Neural cell (in vitro differentiated cells): ENCODE measurements at regions not wholly inside any gene's neighbourhood (a gene's known extent, or its start where the extent isn't known, plus 50 kb on each side); places are given as distances from the start of the nearest gene placed in this dataset.

Experiments used
- H2AFZ ChIP-seq: fragments of 200-600, 300-800 bp; sonication (generic), shearing (Covaris generic); 2 replicates; pipeline ENCODE4 v1.6.0; 2014; ENCODE audit warnings: low read depth, mild to moderate bottlenecking, antibody characterized with exemption, low read length, moderate library complexity
- H3F3A ChIP-seq: fragments of 200-600 bp; shearing (Covaris generic); 2 replicates; pipeline ENCODE4 v1.6.1; 2016; ENCODE audit warnings: mild to moderate bottlenecking, moderate library complexity, mixed read lengths, antibody characterized with exemption, low read length; ENCODE audit not compliant: insufficient read depth, poor library complexity, severe bottlenecking
- H3K27ac ChIP-seq: fragments of 200-600, 300-800 bp; sonication (generic), shearing (Covaris generic); 2 replicates; pipeline ENCODE4 v1.5.1; 2014; ENCODE audit warnings: mild to moderate bottlenecking, low read length, moderate library complexity
- H3K27me3 ChIP-seq: fragments of 300-800, 200-600 bp; sonication (generic), shearing (Covaris generic); 2 replicates; pipeline ENCODE4 v1.6.0; 2014; ENCODE audit warnings: mild to moderate bottlenecking, low read depth, low read length, moderate library complexity; ENCODE audit not compliant: insufficient read depth
- H3K36me3 ChIP-seq: fragments of 300-800, 200-600 bp; sonication (generic), shearing (Covaris generic); 2 replicates; pipeline ENCODE4 v1.5.1; 2014; ENCODE audit warnings: mild to moderate bottlenecking, antibody characterized with exemption, low read length, moderate library complexity; ENCODE audit not compliant: insufficient read depth
- H3K4me2 ChIP-seq: fragments of 300-800, 200-600 bp; sonication (generic), shearing (Covaris generic); 2 replicates; pipeline ENCODE4 v1.6.0; 2014; ENCODE audit warnings: mild to moderate bottlenecking, low read length
- H3K4me3 ChIP-seq: fragments of 300-800, 200-600 bp; sonication (generic), shearing (Covaris generic); 2 replicates; pipeline ENCODE4 v1.5.1; 2014; ENCODE audit warnings: mild to moderate bottlenecking, low read length, moderate library complexity
- H3K79me2 ChIP-seq: fragments of 200-600 bp; shearing (Covaris generic); replicated peaks from 2 replicates; pipeline ENCODE4 v1.6.0; 2014; ENCODE audit warnings: mild to moderate bottlenecking, low read length, moderate library complexity; ENCODE audit not compliant: insufficient read depth
- H3K9ac ChIP-seq: fragments of 300-800, 200-600 bp; sonication (generic), shearing (Covaris generic); 2 replicates; pipeline ENCODE4 v1.6.1; 2016; ENCODE audit warnings: mild to moderate bottlenecking, low read length, mixed read lengths
- H3K9me2 ChIP-seq: fragments of 200-600 bp; shearing (Covaris generic); 2 replicates; pipeline ENCODE4 v1.6.1; 2016; ENCODE audit warnings: mild to moderate bottlenecking, low read length, mixed read lengths; ENCODE audit not compliant: insufficient read depth
- H3K9me3 ChIP-seq: fragments of 200-600, 300-800 bp; sonication (generic), shearing (Covaris generic); 2 replicates; pipeline ENCODE4 v1.6.1; 2016; ENCODE audit warnings: mild to moderate bottlenecking, mixed run types, low read length, moderate library complexity, mixed read lengths
- H4K20me1 ChIP-seq: fragments of 200-600 bp; shearing (Covaris generic); 2 replicates; pipeline ENCODE4 v1.6.1; 2016; ENCODE audit warnings: mild to moderate bottlenecking, mixed run types; ENCODE audit not compliant: insufficient read depth
- CTCF ChIP-seq: fragments of 450-650 bp; IDR thresholded peaks from 2 replicates; pipeline ENCODE4 v1.5.1; 2014; ENCODE audit warnings: antibody characterized with exemption, mild to moderate bottlenecking, moderate library complexity; ENCODE audit not compliant: poor library complexity, severe bottlenecking
- EP300 ChIP-seq: fragments of 450-650 bp; conservative IDR thresholded peaks from 2 replicates; pipeline ENCODE4 v1.6.1; 2014; ENCODE audit warnings: antibody characterized with exemption, mild to moderate bottlenecking, moderate library complexity; ENCODE audit not compliant: poor library complexity, severe bottlenecking
- EZH2 ChIP-seq: fragments of 200-600, 300-800 bp; shearing (Covaris generic), sonication (generic); IDR thresholded peaks from 2 replicates; pipeline ENCODE4 v1.6.1; 2014; ENCODE audit warnings: antibody characterized with exemption, low read length, borderline replicate concordance, mild to moderate bottlenecking; ENCODE audit not compliant: insufficient read depth, poor library complexity, severe bottlenecking
- MXI1 ChIP-seq: fragments of 450-650 bp; conservative IDR thresholded peaks from 2 replicates; pipeline ENCODE4 v1.6.1; 2014; ENCODE audit warnings: antibody characterized with exemption, mild to moderate bottlenecking; ENCODE audit not compliant: poor library complexity, severe bottlenecking
- POLR2AphosphoS5 ChIP-seq: IDR thresholded peaks from 2 replicates; pipeline ENCODE4 v1.6.1; 2012
- RAD21 ChIP-seq: fragments of 450-650 bp; conservative IDR thresholded peaks from 2 replicates; pipeline ENCODE4 v1.6.1; 2014; ENCODE audit warnings: antibody characterized with exemption, mild to moderate bottlenecking, moderate library complexity
- REST ChIP-seq: IDR thresholded peaks from 2 replicates; pipeline ENCODE4 v1.6.1; 2012; ENCODE audit warnings: borderline replicate concordance
- SMC3 ChIP-seq: fragments of 450-650 bp; conservative IDR thresholded peaks from 2 replicates; pipeline ENCODE4 v1.6.1; 2014; ENCODE audit warnings: antibody characterized with exemption, mild to moderate bottlenecking, moderate library complexity; ENCODE audit not compliant: poor library complexity
- TAF1 ChIP-seq: IDR thresholded peaks from 2 replicates; pipeline ENCODE4 v1.6.1; 2012; ENCODE audit warnings: low read depth

GRCh38 chr5:15366676-15367391, 133.1 kb upstream of the FBXL7 start:
- no peaks in the 10 kb centered on the region for H3K79me2 ChIP-seq
- TF ChIP-seq EP300 (no peak), CTCF (no peak), POLR2AphosphoS5 (no peak), MXI1 (no peak), TAF1 (no peak), SMC3 (no peak), RAD21 (no peak), EZH2 (no peak), REST (no peak)
- no peak overlapping the region for H2AFZ ChIP-seq
- no peaks in the 10 kb centered on the region for H3K27me3 ChIP-seq
- no peaks in the 10 kb centered on the region for H3K9me2 ChIP-seq
- no peak overlapping the region for H3K4me2 ChIP-seq
- no peaks in the 10 kb centered on the region for H3K9me3 ChIP-seq
- H3K4me3 ChIP-seq: no peak overlapping the region
- H3K9ac ChIP-seq: no peak overlapping the region
- H4K20me1 ChIP-seq: no peaks in the 10 kb centered on the region
- H3F3A ChIP-seq: no peaks in the 10 kb centered on the region
- no peak overlapping the region for H3K27ac ChIP-seq
- H3K36me3 ChIP-seq: no peaks in the 10 kb centered on the region

- no peak for TF ChIP-seq MXI1
- no peak for TF ChIP-seq SMC3
- TF ChIP-seq EZH2: no peak
- no peak for TF ChIP-seq REST
- TF ChIP-seq POLR2AphosphoS5: no peak
- no peak overlapping the region for H3K9ac ChIP-seq
- no peaks in the 10 kb centered on the region for H3K9me3 ChIP-seq
- H3K36me3 ChIP-seq: no peaks in the 10 kb centered on the region
- H3K4me3 ChIP-seq: no peak overlapping the region
- H3K9me2 ChIP-seq: no peaks in the 10 kb centered on the region
- no peak overlapping the region for H2AFZ ChIP-seq
- H4K20me1 ChIP-seq: no peaks in the 10 kb centered on the region
- no peaks in the 10 kb centered on the region for H3F3A ChIP-seq
- no peak overlapping the region for H3K4me2 ChIP-seq
- no peaks in the 10 kb centered on the region for H3K79me2 ChIP-seq
- no peaks in the 10 kb centered on the region for H3K27me3 ChIP-seq
- H3K27ac ChIP-seq: no peak overlapping the region
Observed at GRCh38 chr5:15365070-15365469, 134.9 kb upstream of the FBXL7 start.
